ENCODE measurements at regions not wholly inside any gene's neighbourhood (a gene's known extent, or its start where the extent isn't known, plus 50 kb on each side); places are given as distances from the start of the nearest gene placed in this dataset.

- peak in 2 of 51 donors; percentile 49 to 53 for DNase-seq
These were observed 76.2 kb upstream of the CXADR start for GRCh38 chr21:17436626-17437111.

GRCh38 chr21:17438635-17439034 is 74.2 kb upstream of the CXADR start:
- peak in 14 of 51 donors; percentile 5 to 78 (median 20) for DNase-seq

- DNase-seq: no peak
These were observed 71.9 kb upstream of the CXADR start for GRCh38 chr21:17440969-17441368.

GRCh38 chr21:17441370-17441769 is 71.5 kb upstream of the CXADR start:
- DNase-seq: peak in 11 of 51 donors; percentile 6 to 31 (median 19)

- no peak for DNase-seq
These were observed 70.7 kb upstream of the CXADR start for GRCh38 chr21:17442165-17442564.

- no peak for DNase-seq
These were observed 68.0 kb upstream of the CXADR start for GRCh38 chr21:17444828-17445227.

- no peak for DNase-seq
These were observed 66.1 kb upstream of the CXADR start for GRCh38 chr21:17446737-17447136.

GRCh38 chr21:17449701-17450100 is 63.1 kb upstream of the CXADR start:
- DNase-seq: no peak

GRCh38 chr21:17451364-17451891 is 61.4 kb upstream of the CXADR start:
- no peak for DNase-seq

GRCh38 chr21:17454315-17455027 is 58.4 kb upstream of the CXADR start:
- peak in 45 of 51 donors; percentile 7 to 82 (median 38) for DNase-seq

GRCh38 chr21:17455028-17455353 is 57.9 kb upstream of the CXADR start:
- DNase-seq: no peak

- DNase-seq: no peak
These were observed 57.4 kb upstream of the CXADR start for GRCh38 chr21:17455451-17455850.

- DNase-seq: no peak
These were observed 54.6 kb upstream of the CXADR start for GRCh38 chr21:17458279-17458678.

GRCh38 chr21:17460094-17460493 is 52.7 kb upstream of the CXADR start:
- no peak for DNase-seq

GRCh38 chr21:17461014-17461413 is 51.8 kb upstream of the CXADR start:
- peak in 9 of 51 donors; percentile 7 to 39 (median 15) for DNase-seq

- DNase-seq: no peak
These were observed 51.3 kb upstream of the CXADR start for GRCh38 chr21:17461582-17461981.

GRCh38 chr21:17462276-17462981 is 50.4 kb upstream of the CXADR start:
- DNase-seq: no peak
